Smooth muscle cell (in vitro differentiated cells): ENCODE measurements at regions not wholly inside any gene's neighbourhood (a gene's known extent, or its start where the extent isn't known, plus 50 kb on each side); places are given as distances from the start of the nearest gene placed in this dataset.

Source experiments
- DNase-seq: peaks from one replicate; lab custom pipeline; 2025; ENCODE audit not compliant: unreplicated experiment; lab: John Stamatoyannopoulos, UW
- H2AFZ ChIP-seq: fragments of 200-600 bp; sonication (generic); 2 replicates; pipeline ENCODE4 v1.6.0; 2016; ENCODE audit warnings: antibody characterized with exemption, low read depth, mild to moderate bottlenecking
- H3F3A ChIP-seq: fragments of 200-600 bp; sonication (generic); 2 replicates; pipeline ENCODE4 v1.6.0; 2017; ENCODE audit warnings: antibody characterized with exemption, low read depth
- H3K27ac ChIP-seq: fragments of 200-600 bp; sonication (generic); 2 replicates; pipeline ENCODE4 v1.5.1; 2016; ENCODE audit warnings: low read depth, mild to moderate bottlenecking
- H3K27me3 ChIP-seq: fragments of 200-600 bp; sonication (generic); 2 replicates; pipeline ENCODE4 v1.6.1; 2016; ENCODE audit warnings: low read depth, mild to moderate bottlenecking
- H3K36me3 ChIP-seq: fragments of 200-600 bp; sonication (generic); 2 replicates; pipeline ENCODE4 v1.5.1; 2016; ENCODE audit warnings: low read depth
- H3K4me1 ChIP-seq: fragments of 200-600 bp; sonication (generic); 2 replicates; pipeline ENCODE4 v1.5.1; 2016; ENCODE audit warnings: low read depth
- H3K4me2 ChIP-seq: fragments of 200-600 bp; sonication (generic); 2 replicates; pipeline ENCODE4 v1.6.0; 2016; ENCODE audit warnings: mild to moderate bottlenecking
- H3K4me3 ChIP-seq: fragments of 200-600 bp; sonication (generic); 2 replicates; pipeline ENCODE4 v1.5.1; 2016; ENCODE audit warnings: mild to moderate bottlenecking
- H3K79me2 ChIP-seq: fragments of 200-600 bp; sonication (generic); 2 replicates; pipeline ENCODE4 v1.6.0; 2016; ENCODE audit warnings: low read depth, mild to moderate bottlenecking
- H3K9ac ChIP-seq: fragments of 200-600 bp; sonication (generic); 2 replicates; pipeline ENCODE4 v1.6.0; 2016; ENCODE audit warnings: low read depth
- H3K9me3 ChIP-seq: fragments of 200-600 bp; sonication (generic); replicated peaks from 2 replicates; pipeline ENCODE4 v1.5.1; 2016; ENCODE audit warnings: low read depth
- H4K20me1 ChIP-seq: fragments of 200-600 bp; sonication (generic); 2 replicates; pipeline ENCODE4 v1.6.0; 2016; ENCODE audit warnings: low read depth
- CTCF ChIP-seq: fragments of 200-600 bp; sonication (generic); IDR thresholded peaks from 2 replicates; pipeline ENCODE4 v1.5.1; 2017; ENCODE audit warnings: borderline replicate concordance, mild to moderate bottlenecking, antibody characterized with exemption; ENCODE audit not compliant: insufficient read depth, poor library complexity, severe bottlenecking
- WGBS: methylation state at CpG from one replicate; pipeline ENCODE4 v1.1.7; 2016; ENCODE audit warnings: low lambda C conversion rate; 5-methylcytosine and 5-hydroxymethylcytosine counted together

- WGBS, result 81% methylated on average over 4 of the region's 4 CpGs
- Histone ChIP-seq H3K9ac (no peak overlapping the region), H3K4me2 (no peak overlapping the region), H3K4me3 (no peak overlapping the region), H4K20me1 (no peaks in the 10 kb centered on the region), H2AFZ (no peak overlapping the region), H3K27ac (no peak overlapping the region), H3K4me1 (peaks cover 3% of the 10 kb centered on the region), H3K79me2 (no peaks in the 10 kb centered on the region), H3K9me3 (no peaks in the 10 kb centered on the region), H3K36me3 (no peaks in the 10 kb centered on the region), H3K27me3 (peaks cover 52% of the 10 kb centered on the region), H3F3A (no peaks in the 10 kb centered on the region)
- no peak for DNase-seq
- TF ChIP-seq CTCF, result no peak
These were observed 144.1 kb downstream of the EMX2 start for GRCh38 chr10:117686606-117687005.

GRCh38 chr10:117688358-117688757 is 145.8 kb downstream of the EMX2 start:
- no peak for DNase-seq
- Histone ChIP-seq H3K27me3 (peaks cover 58% of the 10 kb centered on the region), H2AFZ (no peak overlapping the region), H3K9ac (no peak overlapping the region), H4K20me1 (no peaks in the 10 kb centered on the region), H3K36me3 (no peaks in the 10 kb centered on the region), H3K9me3 (no peaks in the 10 kb centered on the region), H3K27ac (no peak overlapping the region), H3K4me3 (no peak overlapping the region), H3F3A (no peaks in the 10 kb centered on the region), H3K4me2 (no peak overlapping the region), H3K79me2 (no peaks in the 10 kb centered on the region), H3K4me1 (peaks cover 3% of the 10 kb centered on the region)
- WGBS, result 55% methylated on average over 3 of the region's 3 CpGs
- no peak for TF ChIP-seq CTCF

- WGBS, result 90% methylated on average over 5 of the region's 5 CpGs
- Histone ChIP-seq H3K36me3 (no peaks in the 10 kb centered on the region), H3K9ac (no peak overlapping the region), H3K4me3 (no peak overlapping the region), H3K9me3 (no peaks in the 10 kb centered on the region), H3F3A (no peaks in the 10 kb centered on the region), H3K4me2 (no peak overlapping the region), H4K20me1 (no peaks in the 10 kb centered on the region), H3K27me3 (peaks cover 58% of the 10 kb centered on the region), H3K79me2 (no peaks in the 10 kb centered on the region), H3K4me1 (peaks cover 3% of the 10 kb centered on the region), H2AFZ (no peak overlapping the region), H3K27ac (no peak overlapping the region)
- TF ChIP-seq CTCF, result no peak
- no peak for DNase-seq
These were observed 147.0 kb downstream of the EMX2 start for GRCh38 chr10:117689566-117689965.

GRCh38 chr10:117690359-117690758 is 147.8 kb downstream of the EMX2 start:
- 74% methylated on average over 6 of the region's 6 CpGs for WGBS

More at GRCh38 chr10:117690359-117690758, 147.8 kb downstream of the EMX2 start:
- no peaks in the 10 kb centered on the region for H3K36me3 ChIP-seq
- no peak overlapping the region for H3K4me3 ChIP-seq
- no peaks in the 10 kb centered on the region for H3K79me2 ChIP-seq
- no peak overlapping the region for H3K27ac ChIP-seq
- no peak for TF ChIP-seq CTCF
- no peaks in the 10 kb centered on the region for H3K9me3 ChIP-seq
- peaks cover 51% of the 10 kb centered on the region for H3K27me3 ChIP-seq
- no peak for DNase-seq
- peaks cover 3% of the 10 kb centered on the region for H3K4me1 ChIP-seq
- no peak overlapping the region for H3K4me2 ChIP-seq
- no peak overlapping the region for H3K9ac ChIP-seq
- H4K20me1 ChIP-seq, result no peaks in the 10 kb centered on the region
- no peaks in the 10 kb centered on the region for H3F3A ChIP-seq
- H2AFZ ChIP-seq, result no peak overlapping the region
